ENCODE measurements at regions not wholly inside any gene's neighbourhood (a gene's known extent, or its start where the extent isn't known, plus 50 kb on each side); places are given as distances from the start of the nearest gene placed in this dataset.

GRCh38 chr12:82054566-82054965 is 295.4 kb upstream of the PPFIA2 start:
- no peak overlapping the region for H3K27ac ChIP-seq (ENCODE audit: low read depth, low read length)
- H3K4me1 ChIP-seq (ENCODE audit: control insufficient read depth, insufficient read depth, low read length, unreplicated experiment): no peaks in the 10 kb centered on the region
- no peaks in the 10 kb centered on the region for H3K79me2 ChIP-seq (ENCODE audit: control insufficient read depth, insufficient read depth, low read length, unreplicated experiment)
- no peak overlapping the region for H3K4me3 ChIP-seq (ENCODE audit: low read depth, low read length)
- H2AFZ ChIP-seq (ENCODE audit: low read length, unreplicated experiment): no peak overlapping the region
- H3K36me3 ChIP-seq (ENCODE audit: insufficient read depth, low read length): no peaks in the 10 kb centered on the region
- H3K27me3 ChIP-seq (ENCODE audit: insufficient read depth, low read length): no peaks in the 10 kb centered on the region

- Histone ChIP-seq H3K79me2 (ENCODE audit: control insufficient read depth, insufficient read depth, low read length, unreplicated experiment) (no peaks in the 10 kb centered on the region), H2AFZ (ENCODE audit: low read length, unreplicated experiment) (no peak overlapping the region), H3K36me3 (ENCODE audit: insufficient read depth, low read length) (no peaks in the 10 kb centered on the region), H3K4me3 (ENCODE audit: low read depth, low read length) (no peak overlapping the region), H3K27ac (ENCODE audit: low read depth, low read length) (no peak overlapping the region), H3K4me1 (ENCODE audit: control insufficient read depth, insufficient read depth, low read length, unreplicated experiment) (no peaks in the 10 kb centered on the region), H3K27me3 (ENCODE audit: insufficient read depth, low read length) (no peaks in the 10 kb centered on the region)
Observed at GRCh38 chr12:82047446-82047845, 288.3 kb upstream of the PPFIA2 start.

GRCh38 chr12:82040987-82041743 is 282.0 kb upstream of the PPFIA2 start:
- Histone ChIP-seq H3K27ac (ENCODE audit: low read depth, low read length) (no peak overlapping the region), H3K4me3 (ENCODE audit: low read depth, low read length) (no peak overlapping the region), H3K27me3 (ENCODE audit: insufficient read depth, low read length) (no peaks in the 10 kb centered on the region), H3K4me1 (ENCODE audit: control insufficient read depth, insufficient read depth, low read length, unreplicated experiment) (no peaks in the 10 kb centered on the region), H3K36me3 (ENCODE audit: insufficient read depth, low read length) (no peaks in the 10 kb centered on the region), H3K79me2 (ENCODE audit: control insufficient read depth, insufficient read depth, low read length, unreplicated experiment) (no peaks in the 10 kb centered on the region), H2AFZ (ENCODE audit: low read length, unreplicated experiment) (no peak overlapping the region)

DNA sequence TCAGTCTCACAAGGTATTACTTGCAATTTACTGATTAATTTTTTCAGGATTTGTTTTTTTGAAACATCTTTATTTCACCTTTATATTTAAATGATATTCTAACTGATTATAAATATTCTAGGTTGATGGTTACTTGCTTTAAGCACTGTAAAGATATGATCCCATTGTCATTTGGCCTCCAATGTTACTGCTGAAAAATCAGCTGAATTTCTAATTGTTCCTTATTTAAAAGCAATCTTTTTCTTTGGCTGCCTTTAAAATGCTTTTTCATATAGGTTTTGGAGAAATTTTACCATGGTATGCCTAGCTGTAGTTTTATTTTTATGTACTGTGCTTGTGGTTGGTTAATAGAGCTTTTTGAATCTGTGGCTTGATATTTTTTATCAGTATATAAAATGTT is 275.6 kb upstream of the PPFIA2 start:
- Histone ChIP-seq H3K27me3 (ENCODE audit: insufficient read depth, low read length) (no peaks in the 10 kb centered on the region), H3K36me3 (ENCODE audit: insufficient read depth, low read length) (no peaks in the 10 kb centered on the region), H2AFZ (ENCODE audit: low read length, unreplicated experiment) (no peak overlapping the region)

GRCh38 chr12:82029936-82030335 is 270.8 kb upstream of the PPFIA2 start:
- H3K27me3 ChIP-seq (ENCODE audit: insufficient read depth, low read length): no peaks in the 10 kb centered on the region
- no peaks in the 10 kb centered on the region for H3K36me3 ChIP-seq (ENCODE audit: insufficient read depth, low read length)
- no peak overlapping the region for H3K4me3 ChIP-seq (ENCODE audit: low read depth, low read length)
- H2AFZ ChIP-seq (ENCODE audit: low read length, unreplicated experiment): no peak overlapping the region
- no peak overlapping the region for H3K27ac ChIP-seq (ENCODE audit: low read depth, low read length)
- no peaks in the 10 kb centered on the region for H3K4me1 ChIP-seq (ENCODE audit: control insufficient read depth, insufficient read depth, low read length, unreplicated experiment)
- no peaks in the 10 kb centered on the region for H3K79me2 ChIP-seq (ENCODE audit: control insufficient read depth, insufficient read depth, low read length, unreplicated experiment)

More for the DNA sequence above, 275.6 kb upstream of the PPFIA2 start:
- no peak overlapping the region for H3K27ac ChIP-seq (ENCODE audit: low read depth, low read length)
- H3K4me3 ChIP-seq (ENCODE audit: low read depth, low read length): no peak overlapping the region
- H3K4me1 ChIP-seq (ENCODE audit: control insufficient read depth, insufficient read depth, low read length, unreplicated experiment): no peaks in the 10 kb centered on the region
- H3K79me2 ChIP-seq (ENCODE audit: control insufficient read depth, insufficient read depth, low read length, unreplicated experiment): no peaks in the 10 kb centered on the region

DNA sequence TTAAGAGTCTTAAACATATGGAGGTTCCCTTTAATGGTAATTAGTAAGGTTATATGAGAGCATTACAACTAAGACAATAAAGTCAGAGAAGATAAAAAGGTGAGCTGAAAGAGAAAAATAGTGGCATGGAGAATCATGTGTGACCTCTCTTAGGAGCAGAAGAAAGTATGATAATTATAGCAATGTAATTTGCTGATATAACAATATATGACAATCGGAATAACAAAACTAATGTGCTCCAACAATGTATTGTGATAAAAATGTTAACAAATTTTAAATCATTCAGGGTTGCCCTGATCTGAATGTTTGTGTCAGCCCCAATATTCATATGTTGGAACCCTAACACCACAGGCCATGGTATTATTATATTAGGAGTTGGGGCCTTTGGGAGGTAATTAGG is 269.6 kb upstream of the PPFIA2 start:
- H3K4me1 ChIP-seq (ENCODE audit: control insufficient read depth, insufficient read depth, low read length, unreplicated experiment): no peaks in the 10 kb centered on the region
- no peaks in the 10 kb centered on the region for H3K36me3 ChIP-seq (ENCODE audit: insufficient read depth, low read length)
- no peaks in the 10 kb centered on the region for H3K79me2 ChIP-seq (ENCODE audit: control insufficient read depth, insufficient read depth, low read length, unreplicated experiment)
- H3K4me3 ChIP-seq (ENCODE audit: low read depth, low read length): no peak overlapping the region
- H3K27me3 ChIP-seq (ENCODE audit: insufficient read depth, low read length): no peaks in the 10 kb centered on the region
- H3K27ac ChIP-seq (ENCODE audit: low read depth, low read length): no peak overlapping the region
- H2AFZ ChIP-seq (ENCODE audit: low read length, unreplicated experiment): no peak overlapping the region

GRCh38 chr12:82027612-82028011 is 268.5 kb upstream of the PPFIA2 start:
- no peaks in the 10 kb centered on the region for H3K79me2 ChIP-seq (ENCODE audit: control insufficient read depth, insufficient read depth, low read length, unreplicated experiment)
- no peak overlapping the region for H3K27ac ChIP-seq (ENCODE audit: low read depth, low read length)
- H3K36me3 ChIP-seq (ENCODE audit: insufficient read depth, low read length): no peaks in the 10 kb centered on the region
- no peaks in the 10 kb centered on the region for H3K4me1 ChIP-seq (ENCODE audit: control insufficient read depth, insufficient read depth, low read length, unreplicated experiment)
- H3K4me3 ChIP-seq (ENCODE audit: low read depth, low read length): no peak overlapping the region
- H3K27me3 ChIP-seq (ENCODE audit: insufficient read depth, low read length): no peaks in the 10 kb centered on the region
- H2AFZ ChIP-seq (ENCODE audit: low read length, unreplicated experiment): no peak overlapping the region

DNA sequence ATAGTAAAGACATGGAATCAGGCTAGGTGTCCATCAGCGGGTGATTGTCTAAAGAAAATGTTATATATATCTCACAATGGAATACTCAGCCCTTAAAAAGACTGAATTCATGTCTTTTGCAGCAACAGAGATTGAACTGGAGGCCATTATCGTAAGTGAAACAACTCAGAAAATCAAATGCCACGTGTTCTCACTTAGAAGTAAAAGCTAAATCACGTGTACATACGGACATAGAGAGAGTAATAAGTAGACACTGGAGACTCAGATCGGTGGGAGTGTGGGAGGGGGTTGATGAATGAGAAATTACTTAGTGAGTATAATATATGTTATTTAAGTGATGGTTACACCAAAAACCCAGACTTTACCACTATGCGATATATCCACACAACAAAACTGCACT is 266.3 kb upstream of the PPFIA2 start:
- no peak overlapping the region for H3K4me3 ChIP-seq (ENCODE audit: low read depth, low read length)
- no peak overlapping the region for H3K27ac ChIP-seq (ENCODE audit: low read depth, low read length)
- H3K27me3 ChIP-seq (ENCODE audit: insufficient read depth, low read length): no peaks in the 10 kb centered on the region
- H3K79me2 ChIP-seq (ENCODE audit: control insufficient read depth, insufficient read depth, low read length, unreplicated experiment): no peaks in the 10 kb centered on the region
- H2AFZ ChIP-seq (ENCODE audit: low read length, unreplicated experiment): no peak overlapping the region
- no peaks in the 10 kb centered on the region for H3K36me3 ChIP-seq (ENCODE audit: insufficient read depth, low read length)
- H3K4me1 ChIP-seq (ENCODE audit: control insufficient read depth, insufficient read depth, low read length, unreplicated experiment): no peaks in the 10 kb centered on the region

DNA sequence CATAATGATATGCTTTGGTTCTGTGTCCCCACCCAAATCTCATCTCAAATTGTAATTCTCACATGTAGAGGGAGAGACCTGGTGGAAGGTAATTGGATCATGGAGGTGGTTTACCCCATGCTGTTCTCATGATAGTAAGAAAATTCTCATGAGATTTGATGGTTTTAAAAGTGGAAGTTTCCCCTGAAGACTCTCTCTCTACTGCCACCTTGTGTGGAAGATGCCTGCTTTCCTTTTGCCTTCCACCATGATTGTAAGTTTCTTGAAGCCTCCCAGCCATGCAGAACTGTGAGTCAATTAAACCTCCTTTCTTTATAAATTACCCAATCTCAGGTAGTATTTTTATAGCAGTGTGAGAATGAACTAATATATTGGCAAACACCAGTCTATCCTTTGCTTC is 260.4 kb upstream of the PPFIA2 start:
- no peak overlapping the region for H3K4me3 ChIP-seq (ENCODE audit: low read depth, low read length)
- H3K79me2 ChIP-seq (ENCODE audit: control insufficient read depth, insufficient read depth, low read length, unreplicated experiment): no peaks in the 10 kb centered on the region
- no peak overlapping the region for H2AFZ ChIP-seq (ENCODE audit: low read length, unreplicated experiment)
- no peaks in the 10 kb centered on the region for H3K36me3 ChIP-seq (ENCODE audit: insufficient read depth, low read length)
- no peaks in the 10 kb centered on the region for H3K27me3 ChIP-seq (ENCODE audit: insufficient read depth, low read length)
- no peak overlapping the region for H3K27ac ChIP-seq (ENCODE audit: low read depth, low read length)
- H3K4me1 ChIP-seq (ENCODE audit: control insufficient read depth, insufficient read depth, low read length, unreplicated experiment): no peaks in the 10 kb centered on the region

DNA sequence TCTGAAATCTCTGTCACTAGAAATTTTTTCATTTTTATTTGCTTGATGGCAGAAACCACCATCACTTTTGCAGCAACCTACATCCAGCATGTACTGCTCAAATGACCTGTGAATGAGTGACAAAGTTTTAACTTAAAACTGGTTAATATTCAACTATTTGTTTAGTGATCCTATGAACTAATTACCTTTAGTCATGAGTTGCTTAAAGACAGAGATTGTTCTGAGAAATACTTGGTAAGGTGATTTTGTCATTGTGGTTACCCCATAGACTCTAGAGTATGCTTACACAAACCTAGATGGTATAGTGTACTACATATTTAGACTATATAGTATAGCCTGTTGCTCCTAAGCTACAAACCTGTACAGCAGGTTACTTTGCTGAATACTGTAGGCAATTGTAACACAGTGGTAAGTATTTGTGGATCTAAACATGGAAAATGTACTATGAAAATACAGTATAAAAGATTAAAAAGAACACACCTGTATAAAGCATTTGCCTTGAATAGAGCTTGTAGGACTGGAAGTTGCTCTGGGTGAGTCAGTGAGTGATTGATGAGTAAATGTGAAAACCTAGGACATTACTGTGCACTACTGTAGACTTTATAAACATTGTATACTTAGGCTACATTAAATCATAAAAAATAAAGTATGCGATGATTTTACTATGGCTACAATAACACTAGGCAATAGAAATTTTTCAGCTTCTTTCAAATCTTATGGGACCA is 256.6 kb upstream of the PPFIA2 start:
- H3K36me3 ChIP-seq (ENCODE audit: insufficient read depth, low read length): no peaks in the 10 kb centered on the region

GRCh38 chr12:82012176-82012575 is 253.0 kb upstream of the PPFIA2 start:
- no peak overlapping the region for H3K27ac ChIP-seq (ENCODE audit: low read depth, low read length)
- no peak overlapping the region for H3K4me3 ChIP-seq (ENCODE audit: low read depth, low read length)
- no peaks in the 10 kb centered on the region for H3K4me1 ChIP-seq (ENCODE audit: control insufficient read depth, insufficient read depth, low read length, unreplicated experiment)
- H3K79me2 ChIP-seq (ENCODE audit: control insufficient read depth, insufficient read depth, low read length, unreplicated experiment): no peaks in the 10 kb centered on the region
- H3K36me3 ChIP-seq (ENCODE audit: insufficient read depth, low read length): no peaks in the 10 kb centered on the region
- H2AFZ ChIP-seq (ENCODE audit: low read length, unreplicated experiment): no peak overlapping the region
- H3K27me3 ChIP-seq (ENCODE audit: insufficient read depth, low read length): no peaks in the 10 kb centered on the region

More for the DNA sequence above, 256.6 kb upstream of the PPFIA2 start:
- Histone ChIP-seq H3K27me3 (ENCODE audit: insufficient read depth, low read length) (no peaks in the 10 kb centered on the region), H3K4me3 (ENCODE audit: low read depth, low read length) (no peak overlapping the region), H3K4me1 (ENCODE audit: control insufficient read depth, insufficient read depth, low read length, unreplicated experiment) (no peaks in the 10 kb centered on the region), H2AFZ (ENCODE audit: low read length, unreplicated experiment) (no peak overlapping the region), H3K79me2 (ENCODE audit: control insufficient read depth, insufficient read depth, low read length, unreplicated experiment) (no peaks in the 10 kb centered on the region), H3K27ac (ENCODE audit: low read depth, low read length) (no peak overlapping the region)
